GM19351 (cell line): ENCODE measurements at regions not wholly inside any gene's neighbourhood (a gene's known extent, or its start where the extent isn't known, plus 50 kb on each side); places are given as distances from the start of the nearest gene placed in this dataset.

ENCODE experiments used
- ATAC-seq: cut with Tn5 transposase; IDR thresholded peaks from one replicate; pipeline ENCODE4 v1.9.1; 2021; ENCODE audit warnings: mild to moderate bottlenecking, moderate library complexity; ENCODE audit not compliant: unreplicated experiment

GRCh38 chr10:47225219-47225927 is 74.6 kb upstream of the GDF10 start:
- ATAC-seq, result no peak

GRCh38 chr10:47225928-47226645 is 73.9 kb upstream of the GDF10 start:
- ATAC-seq, result no peak

- ATAC-seq, result no peak
Measured at GRCh38 chr10:47230482-47230881, 69.5 kb upstream of the GDF10 start.

GRCh38 chr10:47230957-47231356 is 69.0 kb upstream of the GDF10 start:
- ATAC-seq, result no peak

- no peak for ATAC-seq
Measured at GRCh38 chr10:47231414-47231813, 68.6 kb upstream of the GDF10 start.

- no peak for ATAC-seq
Measured at GRCh38 chr10:47233631-47234030, 66.4 kb upstream of the GDF10 start.

GRCh38 chr10:47235484-47235883 is 64.5 kb upstream of the GDF10 start:
- ATAC-seq, result no peak

GRCh38 chr10:47237316-47238260 is 62.4 kb upstream of the GDF10 start:
- ATAC-seq, result no peak

GRCh38 chr10:47238331-47239095 is 61.5 kb upstream of the GDF10 start:
- ATAC-seq, result no peak

GRCh38 chr10:47239211-47239610 is 60.8 kb upstream of the GDF10 start:
- no peak for ATAC-seq

GRCh38 chr10:47240173-47240572 is 59.8 kb upstream of the GDF10 start:
- ATAC-seq, result no peak

GRCh38 chr10:47241256-47241655 is 58.7 kb upstream of the GDF10 start:
- ATAC-seq, result no peak

GRCh38 chr10:47241946-47242867 is 57.8 kb upstream of the GDF10 start:
- ATAC-seq, result no peak

GRCh38 chr10:47243356-47243755 is 56.6 kb upstream of the GDF10 start:
- no peak for ATAC-seq

GRCh38 chr10:47243791-47244190 is 56.2 kb upstream of the GDF10 start:
- ATAC-seq, result no peak

GRCh38 chr10:47244560-47245500 is 55.2 kb upstream of the GDF10 start:
- ATAC-seq, result no peak

- ATAC-seq, result no peak
Measured at GRCh38 chr10:47245731-47246350, 54.2 kb upstream of the GDF10 start.
